ENCODE measurements at regions not wholly inside any gene's neighbourhood (a gene's known extent, or its start where the extent isn't known, plus 50 kb on each side); places are given as distances from the start of the nearest gene placed in this dataset.

GRCh38 chr13:22325761-22326160 is 654.9 kb downstream of the FGF9 start:
- no peak for TF ChIP-seq CTCF (IDR thresholded peaks at IDR 0.05; ENCODE audit: extremely low read depth, insufficient read depth, missing control alignments)
- DNase-seq (ENCODE audit: low spot score), result no peak
- in situ Hi-C loops (cut with MboI; ENCODE audit: low pct_unique_long_range_greater_than_20kb, low sequenced_read_pairs, unreplicated experiment), result no loop called here

- in situ Hi-C loops (cut with MboI; ENCODE audit: low pct_unique_long_range_greater_than_20kb, low sequenced_read_pairs, unreplicated experiment), result no loop called here
- TF ChIP-seq CTCF (IDR thresholded peaks at IDR 0.05; ENCODE audit: extremely low read depth, insufficient read depth, missing control alignments), result no peak
- no peak for DNase-seq (ENCODE audit: low spot score)
Measured at GRCh38 chr13:22332416-22332815, 661.5 kb downstream of the FGF9 start.

- no peak for TF ChIP-seq CTCF (IDR thresholded peaks at IDR 0.05; ENCODE audit: extremely low read depth, insufficient read depth, missing control alignments)
- no peak for DNase-seq (ENCODE audit: low spot score)
- in situ Hi-C loops (cut with MboI; ENCODE audit: low pct_unique_long_range_greater_than_20kb, low sequenced_read_pairs, unreplicated experiment), result no loop called here
Measured at GRCh38 chr13:22336460-22336859, 665.6 kb downstream of the FGF9 start.

- in situ Hi-C loops (cut with MboI; ENCODE audit: low pct_unique_long_range_greater_than_20kb, low sequenced_read_pairs, unreplicated experiment), result no loop called here
- no peak for DNase-seq (ENCODE audit: low spot score)
- TF ChIP-seq CTCF (IDR thresholded peaks at IDR 0.05; ENCODE audit: extremely low read depth, insufficient read depth, missing control alignments), result no peak
Measured at GRCh38 chr13:22357132-22357531, 686.3 kb downstream of the FGF9 start.

- in situ Hi-C loops (cut with MboI; ENCODE audit: low pct_unique_long_range_greater_than_20kb, low sequenced_read_pairs, unreplicated experiment), result no loop called here
- no peak for TF ChIP-seq CTCF (IDR thresholded peaks at IDR 0.05; ENCODE audit: extremely low read depth, insufficient read depth, missing control alignments)
- no peak for DNase-seq (ENCODE audit: low spot score)
Measured at GRCh38 chr13:22369090-22369489, 698.2 kb downstream of the FGF9 start.

GRCh38 chr13:22369840-22370239 is 699.0 kb downstream of the FGF9 start:
- DNase-seq (ENCODE audit: low spot score), result no peak
- no peak for TF ChIP-seq CTCF (IDR thresholded peaks at IDR 0.05; ENCODE audit: extremely low read depth, insufficient read depth, missing control alignments)
- in situ Hi-C loops (cut with MboI; ENCODE audit: low pct_unique_long_range_greater_than_20kb, low sequenced_read_pairs, unreplicated experiment), result no loop called here

GRCh38 chr13:22372261-22372660 is 701.4 kb downstream of the FGF9 start:
- TF ChIP-seq CTCF (IDR thresholded peaks at IDR 0.05; ENCODE audit: extremely low read depth, insufficient read depth, missing control alignments), result no peak
- in situ Hi-C loops (cut with MboI; ENCODE audit: low pct_unique_long_range_greater_than_20kb, low sequenced_read_pairs, unreplicated experiment), result no loop called here
- no peak for DNase-seq (ENCODE audit: low spot score)

All from GM13977 (cell line).